Endothelial cell of umbilical vein (primary cell): ENCODE measurements at regions not wholly inside any gene's neighbourhood (a gene's known extent, or its start where the extent isn't known, plus 50 kb on each side); places are given as distances from the start of the nearest gene placed in this dataset.

Experiments used
- BruUV-seq: library from RNA; stranded (reverse); fragments of 400-500 nt; replicated peaks from 2 replicates; lab custom pipeline; 2021; lab: Mats Ljungman, UMichigan
- CTCF ChIA-PET: fragments of 300-600, 350-600 bp; sonication (Branson Sonifier 250); formaldehyde crosslinking; loops from one replicate; lab custom pipeline; 2021; ENCODE audit warnings: antibody characterized with exemption, inconsistent platforms; lab: Charles Lee
- POLR2A ChIA-PET: fragments of 300-600, 350-600 bp; sonication (Branson Sonifier 250); formaldehyde crosslinking; loops from one replicate; lab custom pipeline; 2021; ENCODE audit warnings: antibody characterized with exemption, inconsistent platforms; lab: Charles Lee
- DNase-seq: peaks from one replicate; pipeline ENCODE4 v3.0.0-alpha.2; 2011; ENCODE audit warnings: low read depth, low spot score
- FAIRE-seq: peaks from 2 replicates; lab custom pipeline; 2011; peaks lifted over from hg19 to GRCh38; lab: Jason Lieb, UNC
- H2AFZ ChIP-seq: 2 replicates; pipeline ENCODE4 v1.6.0; 2012; ENCODE audit warnings: low read depth, low read length, control low read depth, inconsistent platforms
- H3K27ac ChIP-seq: 2 replicates; pipeline ENCODE4 v1.5.1; 2011; ENCODE audit warnings: low read depth, mild to moderate bottlenecking, control low read depth, low read length, moderate library complexity; ENCODE audit not compliant: insufficient read depth
- H3K27me3 ChIP-seq, 2 experiments: 2 replicates each; pipeline versions ENCODE4 v1.6.0 to v1.6.1; 2011; ENCODE audit warnings: low read length in 2 of 2, mixed read lengths in 1 of 2; ENCODE audit not compliant: control insufficient read depth in 2 of 2, insufficient read depth in 2 of 2
- H3K36me3 ChIP-seq, 2 experiments: 2 replicates in 1 of 2; 3 replicates in 1 of 2; pipeline ENCODE4 v1.5.1; 2011; ENCODE audit warnings: low read length in 2 of 2, mild to moderate bottlenecking in 1 of 2, moderate library complexity in 1 of 2; ENCODE audit not compliant: control insufficient read depth in 2 of 2, insufficient read depth in 2 of 2; ENCODE audit errors: extremely low read depth in 1 of 2
- H3K4me1 ChIP-seq: 3 replicates; pipeline ENCODE4 v1.5.1; 2011; ENCODE audit warnings: mild to moderate bottlenecking, low read length; ENCODE audit not compliant: control insufficient read depth, insufficient read depth; ENCODE audit errors: extremely low read depth
- H3K4me2 ChIP-seq: 2 replicates; pipeline ENCODE4 v1.6.1; 2011; ENCODE audit warnings: low read length, control low read depth, mixed read lengths; ENCODE audit not compliant: insufficient read depth
- H3K4me3 ChIP-seq, 3 experiments: fragments of 200-600 bp in 1 of 3; sonication (generic), shearing (Covaris generic) in 1 of 3; replicated peaks in 1 of 3; 2 replicates each; pipeline ENCODE4 v1.5.1; 2011 to 2016; ENCODE audit warnings: control low read depth in 3 of 3, low read length in 3 of 3, mild to moderate bottlenecking in 2 of 3, inconsistent platforms in 1 of 3, low read depth in 1 of 3, moderate library complexity in 1 of 3; ENCODE audit not compliant: insufficient read depth in 1 of 3
- H3K79me2 ChIP-seq: 2 replicates; pipeline ENCODE4 v1.6.0; 2012; ENCODE audit warnings: low read length, inconsistent platforms; ENCODE audit not compliant: control insufficient read depth, insufficient read depth
- H3K9ac ChIP-seq: replicated peaks from 2 replicates; pipeline ENCODE3; 2011; ENCODE audit warnings: low read length, control low read depth; ENCODE audit not compliant: insufficient read depth; ENCODE audit errors: extremely low read depth
- H3K9me1 ChIP-seq: replicated peaks from 3 replicates; pipeline ENCODE4 v1.6.0; 2011; ENCODE audit warnings: mild to moderate bottlenecking, low read length; ENCODE audit not compliant: control insufficient read depth, insufficient read depth; ENCODE audit errors: extremely low read depth
- H3K9me3 ChIP-seq: replicated peaks from 2 replicates; pipeline ENCODE4 v1.5.1; 2012; ENCODE audit warnings: low read length, inconsistent platforms; ENCODE audit not compliant: control insufficient read depth, insufficient read depth
- H4K20me1 ChIP-seq: replicated peaks from 2 replicates; pipeline ENCODE3; 2011; ENCODE audit warnings: mild to moderate bottlenecking, low read length; ENCODE audit not compliant: control insufficient read depth, insufficient read depth; ENCODE audit errors: extremely low read depth
- CTCF ChIP-seq, 2 donors: IDR thresholded peaks; 1 replicate in 1 of 2; 2 replicates in 1 of 2; pipeline ENCODE4 v1.5.1; 2011; ENCODE audit warnings: low read length in 2 of 2, mild to moderate bottlenecking in 2 of 2, moderate library complexity in 2 of 2, control low read depth in 1 of 2, inconsistent platforms in 1 of 2, low read depth in 1 of 2; ENCODE audit not compliant: insufficient read depth in 1 of 2; ENCODE audit errors: extremely low read depth in 1 of 2
- EZH2 ChIP-seq: IDR thresholded peaks from 2 replicates; pipeline ENCODE4 v1.6.1; 2012; ENCODE audit warnings: borderline replicate concordance, low read depth, mild to moderate bottlenecking, moderate library complexity, low read length, inconsistent platforms; ENCODE audit not compliant: severe bottlenecking
- FOS ChIP-seq: IDR thresholded peaks from 2 replicates; pipeline ENCODE4 v1.6.1; 2011; ENCODE audit warnings: mild to moderate bottlenecking, low read length, moderate library complexity, borderline replicate concordance; ENCODE audit not compliant: insufficient read depth
- JUN ChIP-seq: IDR thresholded peaks from 2 replicates; pipeline ENCODE4 v1.6.1; 2011; ENCODE audit warnings: borderline replicate concordance, low read depth; ENCODE audit not compliant: insufficient read length, insufficient read depth
- MAX ChIP-seq: IDR thresholded peaks from 2 replicates; pipeline ENCODE4 v1.6.1; 2011; ENCODE audit not compliant: insufficient read depth, insufficient read length
- MYC ChIP-seq: IDR thresholded peaks from one replicate; pipeline ENCODE4 v1.6.1; 2011; ENCODE audit warnings: mild to moderate bottlenecking, low read depth, low read length
- POLR2A ChIP-seq: IDR thresholded peaks from 2 replicates; pipeline ENCODE4 v1.6.1; 2012; ENCODE audit warnings: low read depth, mild to moderate bottlenecking, control low read depth, low read length
- dilution Hi-C: fragments of 300-500 bp; cut with MboI; formaldehyde crosslinking; loops from one replicate; pipeline ENCODE4 v1.15.0; 2019; ENCODE audit warnings: low sequenced_read_pairs; ENCODE audit not compliant: extremely low pct_ligation_motif_present
- intact Hi-C: fragments of 100-400 bp; cut with micrococcal nuclease; formaldehyde crosslinking; loops from one replicate; pipeline ENCODE4 v1.10.0; 2022

GRCh38 chr2:240195316-240195861, 54.9 kb upstream of the OTOS start:
- dilution Hi-C loops (no loop called here), intact Hi-C loops (no loop called here)
- Histone ChIP-seq H3K4me2 (no peak overlapping the region), H3K9ac (no peak overlapping the region), H4K20me1 (no peaks in the 10 kb centered on the region), H3K4me1 (no peaks in the 10 kb centered on the region), H3K9me3 (no peaks in the 10 kb centered on the region), H3K27me3 (no peaks in the 10 kb centered on the region), H3K4me3 (no peak overlapping the region), H3K36me3 (no peaks in the 10 kb centered on the region), H3K9me1 (no peaks in the 10 kb centered on the region), H3K27ac (no peak overlapping the region), H3K79me2 (no peaks in the 10 kb centered on the region), H2AFZ (no peak overlapping the region)
- ChIA-PET POLR2A (no interaction called here), CTCF (no interaction called here)
- TF ChIP-seq JUN, result no peak
- no peak for TF ChIP-seq MYC
- no peak for TF ChIP-seq CTCF (IDR thresholded peaks at IDR 0.05; ENCODE audit: extremely low read depth in 1 of 2, insufficient read depth in 1 of 2, low read depth in 1 of 2, low read length in 2 of 2)
- TF ChIP-seq MAX, result no peak
- TF ChIP-seq POLR2A, result no peak
- TF ChIP-seq EZH2, result no peak
- TF ChIP-seq FOS, result no peak
- DNase-seq (no peak), FAIRE-seq (no peak)
- BruUV-seq, result no TSS peak
